GM19395 (cell line): ENCODE measurements at regions not wholly inside any gene's neighbourhood (a gene's known extent, or its start where the extent isn't known, plus 50 kb on each side); places are given as distances from the start of the nearest gene placed in this dataset.
"Not testable (repeated sequence)": the region's sequence is repeated elsewhere in the genome, so short reads cannot be mapped to it uniquely, and the experiment has no call there.

Source experiments
- ATAC-seq: cut with Tn5 transposase; IDR thresholded peaks from one replicate; pipeline ENCODE4 v1.9.1; 2021; ENCODE audit warnings: mild to moderate bottlenecking, moderate library complexity; ENCODE audit not compliant: unreplicated experiment

DNA sequence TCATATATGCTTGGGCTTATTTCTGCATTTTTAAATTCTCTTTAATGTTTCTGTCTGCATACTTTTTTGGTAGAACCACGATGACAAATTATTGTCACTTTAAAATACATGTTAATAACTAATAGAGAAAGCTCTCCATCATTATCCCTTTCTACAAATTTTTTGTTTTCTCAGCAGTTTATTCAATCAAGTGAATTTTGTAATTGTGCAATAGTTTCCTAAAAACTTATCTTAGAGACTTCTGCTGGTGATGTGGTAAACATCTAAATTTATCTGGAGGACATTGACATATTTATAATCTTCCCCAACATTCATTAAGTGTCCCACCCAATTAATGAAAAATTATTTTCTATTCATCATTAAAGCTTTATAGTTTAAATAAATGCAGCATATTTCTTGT lies 215.3 kb downstream of the MEX3B start:
- no peak for ATAC-seq

DNA sequence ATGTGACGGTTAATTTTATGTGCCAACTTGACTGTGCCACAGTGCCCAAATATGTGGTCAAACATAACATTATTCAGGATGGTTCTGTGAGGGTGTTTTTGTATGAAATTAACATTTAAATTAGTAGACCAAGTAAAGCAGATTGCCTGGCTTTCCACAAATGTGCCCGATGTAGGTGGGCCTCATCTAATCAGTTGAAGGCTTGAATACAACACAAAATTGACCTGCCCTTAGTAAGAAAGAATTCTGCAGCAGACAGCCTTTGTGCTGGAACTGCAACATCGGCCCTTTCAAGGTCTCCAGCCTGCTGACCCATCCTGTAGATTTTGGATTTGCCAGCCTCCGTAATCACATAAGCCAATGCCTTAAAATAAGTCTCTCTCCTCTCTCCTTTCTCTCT lies 215.9 kb downstream of the MEX3B start:
- no peak for ATAC-seq

DNA sequence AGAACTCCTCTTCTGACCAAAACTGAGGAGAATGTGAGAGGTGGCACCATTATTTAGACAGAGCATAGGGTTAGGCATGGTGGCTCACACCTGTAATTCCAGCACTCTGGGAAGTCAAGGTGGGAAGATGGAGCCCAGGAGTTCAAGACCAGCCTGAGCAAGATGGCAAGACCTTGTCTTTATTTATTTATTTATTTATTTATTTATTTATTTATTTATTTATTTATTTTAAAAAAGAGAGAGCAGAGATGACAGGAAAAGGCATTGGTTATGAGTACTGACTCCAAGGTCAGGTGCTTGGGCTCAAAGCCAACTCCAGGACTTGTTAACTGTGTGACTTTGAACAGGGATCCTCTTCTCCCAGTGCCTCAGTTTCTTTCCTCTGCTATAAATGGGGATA lies 217.7 kb downstream of the MEX3B start:
- ATAC-seq: no peak

DNA sequence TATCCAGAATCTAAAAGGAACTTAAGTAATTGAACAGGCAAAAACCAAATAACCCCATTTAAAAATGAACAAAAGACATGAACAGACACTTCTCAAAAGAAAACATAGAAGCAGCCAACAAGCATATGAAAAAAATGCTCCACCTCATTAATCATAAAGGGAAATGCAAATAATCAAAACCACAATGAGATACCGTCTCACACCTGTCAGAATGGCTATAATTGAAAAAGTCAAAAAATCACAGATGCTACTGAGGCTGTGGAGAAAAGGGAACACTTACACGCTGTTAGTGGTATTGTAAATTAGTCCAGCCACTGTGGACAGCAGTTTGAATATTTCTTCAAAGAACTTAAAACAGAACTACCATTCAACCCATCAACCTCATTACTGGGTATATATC lies 220.7 kb downstream of the MEX3B start:
- peak; percentile 52 for ATAC-seq

DNA sequence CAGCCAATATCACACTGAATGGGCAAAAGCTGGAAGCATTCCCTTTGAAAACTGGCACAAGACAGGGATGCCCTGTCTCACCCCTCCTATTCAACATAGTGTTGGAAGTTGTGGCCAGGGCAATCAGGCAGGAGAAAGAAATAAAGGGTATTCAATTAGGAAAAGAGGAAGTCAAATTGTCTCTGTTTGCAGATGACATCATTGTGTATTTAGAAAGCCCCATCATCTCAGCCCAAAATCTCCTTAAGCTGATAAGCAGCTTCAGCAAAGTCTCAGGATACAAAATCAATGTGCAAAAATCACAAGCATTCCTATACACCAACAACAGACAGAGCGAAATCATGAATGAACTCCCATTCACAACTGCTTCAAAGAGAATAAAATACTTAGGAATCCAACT lies 223.2 kb downstream of the MEX3B start:
- not testable (repeated sequence) for ATAC-seq

DNA sequence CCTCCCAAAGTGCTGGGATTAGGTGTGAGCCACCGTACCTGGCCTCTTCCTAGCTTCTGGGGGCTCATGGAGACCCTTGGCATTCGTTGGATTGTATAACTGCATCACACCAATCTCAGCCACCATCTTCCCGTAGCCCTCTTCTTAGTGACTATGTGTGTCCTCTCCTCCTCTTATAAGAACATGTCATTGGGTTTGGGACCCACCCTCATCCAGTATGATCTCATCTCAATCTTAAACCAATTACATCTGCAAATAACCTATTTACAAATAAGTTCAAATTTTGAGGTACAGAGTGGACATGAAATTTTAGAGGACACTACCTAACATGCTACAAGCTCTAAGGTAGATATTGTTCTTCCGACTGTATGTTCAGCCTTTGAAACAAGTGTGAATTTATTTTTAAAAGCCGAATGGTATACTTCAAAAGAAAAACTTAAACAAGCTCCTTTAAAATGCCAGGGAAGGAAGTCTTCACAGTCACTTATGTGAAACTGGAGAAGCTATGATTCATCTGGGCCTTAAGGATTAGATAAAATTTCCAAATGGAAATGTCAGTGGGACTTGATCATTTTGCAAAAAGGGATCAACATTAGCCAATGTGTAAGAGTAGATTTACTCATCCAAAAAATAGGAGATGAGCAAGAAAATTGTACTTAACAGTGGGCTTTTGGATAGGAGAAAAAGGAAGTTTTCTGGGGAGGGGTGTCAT lies 225.7 kb downstream of the MEX3B start:
- no peak for ATAC-seq

DNA sequence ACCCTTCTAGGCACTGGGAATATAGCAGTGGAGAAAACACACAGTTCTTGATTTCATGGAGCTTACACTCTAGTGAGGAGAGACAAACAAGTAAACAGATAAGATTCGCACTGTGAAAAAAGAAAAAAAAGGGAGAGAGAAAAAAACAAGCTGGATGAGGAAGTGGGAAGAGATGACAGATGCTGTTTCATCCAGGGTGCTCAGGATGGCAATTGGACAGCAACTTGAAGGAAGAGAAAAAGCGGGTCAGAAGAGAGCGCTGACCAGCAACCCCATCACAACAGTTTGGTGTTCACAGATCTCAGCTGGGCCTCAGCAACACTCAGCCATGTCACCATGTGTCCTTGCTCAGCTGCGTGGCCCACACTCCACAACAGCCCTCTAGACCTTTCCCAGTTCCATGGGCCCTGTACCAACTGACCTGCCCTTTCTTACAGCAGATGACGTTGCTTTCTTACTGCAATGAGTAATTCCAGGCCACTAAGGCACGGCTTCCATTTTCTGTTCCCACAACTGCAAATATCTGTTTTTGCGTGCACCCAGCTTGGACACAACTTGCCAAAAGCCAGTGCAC lies 230.8 kb downstream of the MEX3B start:
- no peak for ATAC-seq

DNA sequence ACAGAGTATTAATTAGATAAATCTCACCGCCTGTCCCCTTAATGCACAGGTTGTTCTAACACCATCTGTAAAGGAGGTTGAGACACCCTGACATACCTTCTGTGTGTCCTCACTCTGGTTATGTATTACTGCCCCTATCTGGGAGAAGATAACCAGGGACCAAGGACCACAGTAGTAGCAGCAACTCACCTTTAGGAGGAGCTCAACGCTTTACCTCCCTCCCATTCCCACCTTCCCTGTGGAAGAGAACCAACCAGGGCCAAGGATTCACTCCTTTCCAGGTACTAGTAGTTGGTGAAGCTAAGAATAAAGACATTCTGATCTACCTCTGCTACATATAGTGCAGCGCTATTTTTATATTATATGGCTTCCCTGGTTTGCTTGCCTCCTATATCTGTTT lies 232.6 kb downstream of the MEX3B start:
- ATAC-seq: no peak

DNA sequence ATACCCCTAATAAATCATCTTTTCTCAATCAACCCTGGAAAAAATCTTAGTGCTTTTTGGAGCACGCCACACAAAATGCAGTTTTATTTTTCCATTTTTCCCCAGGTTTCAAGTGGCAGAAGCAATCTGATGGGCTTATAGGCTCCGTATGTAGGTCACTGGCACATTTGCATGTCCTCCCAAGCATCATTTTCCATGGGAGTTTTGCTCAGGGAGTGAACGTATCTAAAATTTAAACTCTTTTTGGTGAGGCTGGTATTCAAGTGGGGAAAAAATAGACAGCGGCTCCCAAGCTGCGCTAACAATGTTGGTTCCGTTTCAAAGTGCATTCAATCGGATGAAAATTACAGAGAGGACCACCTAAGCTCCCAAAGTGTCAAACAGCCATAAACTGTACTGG lies 233.4 kb downstream of the MEX3B start:
- ATAC-seq: no peak

DNA sequence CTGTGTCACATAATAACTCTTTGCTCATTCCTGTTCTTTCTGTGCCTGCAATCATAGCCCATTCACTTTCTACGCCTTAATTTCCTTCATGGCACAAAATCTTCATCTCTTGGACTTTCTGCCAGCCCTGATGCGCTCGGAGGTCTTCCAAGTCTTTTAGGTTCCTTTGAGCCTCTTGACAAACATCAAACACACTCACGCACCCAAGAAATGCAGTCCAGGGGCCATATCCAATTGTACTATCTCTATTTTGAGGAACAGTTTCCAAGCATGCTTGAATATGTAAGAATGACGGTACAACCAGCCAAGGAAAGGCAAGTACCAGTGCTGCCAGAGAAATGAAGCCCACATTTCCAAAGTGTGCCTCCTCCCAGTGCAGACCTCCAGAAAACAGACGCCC lies 234.1 kb downstream of the MEX3B start:
- no peak for ATAC-seq

DNA sequence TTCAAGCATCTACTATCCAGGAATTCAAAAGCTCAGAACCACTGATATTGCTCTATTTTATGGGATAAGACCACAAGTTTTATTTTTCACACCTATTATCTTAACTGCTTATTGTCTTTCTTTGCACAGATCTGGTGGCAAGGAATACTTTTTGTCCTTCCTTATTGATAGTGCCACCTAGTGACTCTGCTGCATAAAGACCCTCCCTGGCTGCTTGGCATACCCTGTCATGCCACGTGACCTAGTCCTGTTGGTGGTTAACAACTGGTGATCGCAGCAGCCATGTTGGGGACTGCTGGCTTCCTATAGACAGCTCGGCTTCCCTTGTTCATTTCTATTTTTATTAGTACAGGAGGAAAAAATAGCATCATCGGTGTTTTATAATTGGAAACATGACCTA lies 236.3 kb downstream of the MEX3B start:
- ATAC-seq: no peak

DNA sequence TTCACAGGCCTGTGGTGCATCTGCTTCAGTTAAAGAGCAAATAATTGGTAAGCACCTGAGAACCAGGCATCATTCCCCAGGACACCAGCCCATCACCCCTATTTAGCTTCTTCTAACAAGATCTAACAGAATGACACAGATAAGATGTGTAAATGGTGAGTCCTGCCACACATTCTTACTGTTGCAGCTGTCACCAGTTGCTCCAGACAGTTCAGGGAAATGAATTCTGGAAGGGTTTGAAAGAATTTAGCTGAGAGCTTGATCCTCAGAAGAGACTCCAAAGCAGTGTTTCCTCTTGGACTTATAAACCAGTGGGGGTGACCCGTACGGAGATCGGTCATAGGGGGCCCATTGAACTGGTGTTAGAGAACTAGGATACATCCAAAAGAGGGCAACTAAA lies 238.0 kb downstream of the MEX3B start:
- ATAC-seq: no peak

DNA sequence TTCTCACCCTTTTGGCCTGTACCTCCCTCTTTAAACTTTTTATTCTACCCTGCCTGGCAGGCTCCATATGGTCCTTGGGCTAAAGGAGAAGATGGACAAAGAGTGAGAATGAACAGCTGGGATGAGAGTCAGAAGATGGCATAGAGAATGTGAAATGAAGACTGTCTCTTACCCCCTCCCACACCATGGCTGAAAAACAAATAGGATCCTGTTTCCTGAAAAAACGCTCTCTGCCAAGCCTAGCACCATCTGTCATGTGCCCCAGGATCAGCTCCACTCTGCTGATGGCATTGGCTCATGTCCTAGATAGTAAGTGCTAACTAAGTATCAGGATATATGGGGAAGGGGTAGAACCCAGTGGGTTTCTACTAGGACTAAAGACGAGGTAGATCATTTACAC lies 238.6 kb downstream of the MEX3B start:
- ATAC-seq: no peak

DNA sequence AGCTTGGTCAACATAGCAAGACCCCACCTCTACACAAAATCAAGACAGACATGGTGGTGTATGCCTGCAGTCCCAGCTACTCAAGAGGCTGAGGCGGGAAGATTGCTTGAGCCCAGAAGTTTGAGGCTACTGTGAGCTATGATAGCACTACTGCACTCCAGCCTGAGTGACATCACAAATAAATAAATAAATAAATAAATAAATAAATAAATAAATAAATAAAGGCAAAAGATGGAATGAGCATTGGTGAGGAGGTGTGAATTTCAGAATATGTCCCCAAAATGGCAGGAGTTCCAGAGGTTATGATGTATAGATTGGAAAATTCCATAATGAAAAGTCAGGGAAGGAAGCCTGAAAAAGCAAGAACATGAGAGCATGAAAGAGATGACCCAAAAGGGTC lies 249.9 kb downstream of the MEX3B start:
- no peak for ATAC-seq

DNA sequence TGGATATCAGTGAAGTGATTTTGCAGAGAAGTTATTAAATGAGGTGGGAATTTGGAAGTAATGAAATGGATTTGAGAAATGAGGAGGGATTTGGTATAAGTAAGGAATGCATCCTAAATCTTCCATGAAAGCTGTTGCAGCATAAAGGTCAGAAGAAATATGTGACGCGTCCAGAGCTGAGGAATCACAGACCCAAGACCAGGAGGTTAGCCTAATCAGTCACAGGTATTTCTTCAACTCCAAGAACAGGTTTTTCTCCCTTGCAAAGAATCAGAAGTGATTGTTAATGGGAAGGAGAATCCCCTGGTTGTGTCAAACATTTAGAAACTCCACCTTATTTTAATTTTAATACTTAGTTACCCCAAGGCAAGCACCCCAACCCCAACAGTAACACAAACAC lies 253.2 kb downstream of the MEX3B start:
- ATAC-seq: no peak

DNA sequence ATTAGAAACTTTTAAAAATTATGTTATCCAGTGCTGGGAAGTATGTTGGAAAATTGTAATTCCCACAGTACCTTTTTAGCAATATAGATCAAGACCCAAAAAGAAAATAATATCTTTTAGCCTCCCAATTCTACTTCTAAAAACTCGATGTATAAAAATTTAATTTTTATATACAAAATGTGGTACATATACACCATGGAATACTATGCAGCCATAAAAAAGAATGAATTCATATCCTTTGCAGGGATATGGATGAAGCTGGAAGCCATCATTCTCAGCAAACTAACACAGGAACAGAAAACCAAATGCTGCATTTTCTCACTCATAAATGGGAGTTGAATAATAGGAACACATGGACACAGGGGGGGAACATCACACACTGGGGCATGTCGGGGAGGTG lies 254.5 kb downstream of the MEX3B start:
- ATAC-seq: not testable (repeated sequence)

DNA sequence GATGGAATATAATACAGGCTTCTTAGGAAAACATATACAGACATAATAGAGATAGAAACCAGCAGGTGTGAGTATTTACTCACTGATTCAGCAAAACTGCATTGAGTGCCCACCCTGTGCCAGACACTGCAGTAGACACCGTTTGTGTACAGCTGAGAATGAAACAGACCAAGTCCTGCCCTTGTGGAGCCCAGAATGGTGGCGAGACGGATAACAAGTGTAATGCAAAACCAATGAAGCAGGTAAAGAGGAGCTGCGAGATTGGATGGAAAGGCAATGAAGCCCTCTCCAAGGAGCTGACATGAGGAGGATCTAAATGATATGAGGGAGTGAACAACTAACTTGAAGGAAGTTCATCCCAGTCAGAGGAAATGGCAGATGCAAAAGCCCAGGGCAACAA lies 256.4 kb downstream of the MEX3B start:
- ATAC-seq: no peak

DNA sequence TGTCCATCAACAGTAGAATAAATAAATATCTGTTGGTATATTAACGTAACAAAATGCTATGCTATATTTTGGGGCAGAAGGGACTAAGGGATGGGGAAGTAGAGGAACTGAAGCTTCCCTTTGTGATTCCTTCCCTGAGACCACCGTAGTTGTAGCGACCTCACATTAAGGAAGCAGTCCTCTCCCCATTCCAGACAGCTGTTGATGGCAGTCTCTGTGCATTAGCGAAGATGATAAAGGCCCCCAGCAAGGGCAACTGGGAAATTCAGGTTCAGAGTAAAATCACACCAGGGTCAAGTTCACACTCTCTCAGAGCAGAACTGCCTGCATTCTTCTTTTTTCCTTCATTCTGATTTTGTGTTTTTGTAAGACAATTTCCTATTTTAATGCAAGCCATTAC lies 259.0 kb downstream of the MEX3B start:
- ATAC-seq: no peak

DNA sequence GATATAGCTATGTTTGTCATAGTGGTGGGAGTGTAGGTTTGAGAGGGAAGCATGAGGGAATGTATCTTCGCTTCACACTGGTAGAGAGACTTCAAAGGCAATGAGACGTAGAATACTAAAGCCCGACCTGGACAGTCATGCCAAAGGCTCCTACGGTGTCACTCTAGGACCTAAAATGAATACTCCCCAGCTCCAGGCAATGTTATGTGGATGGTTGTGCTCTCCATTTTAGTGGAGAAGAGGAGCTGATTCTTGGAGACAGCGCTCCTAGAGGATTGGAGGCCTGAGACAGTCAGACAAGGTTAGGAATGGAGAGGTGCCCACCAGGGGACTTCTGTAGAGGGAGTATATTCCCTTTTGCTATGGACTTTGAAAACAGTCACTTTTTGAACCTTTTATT lies 260.1 kb downstream of the MEX3B start:
- ATAC-seq: no peak

DNA sequence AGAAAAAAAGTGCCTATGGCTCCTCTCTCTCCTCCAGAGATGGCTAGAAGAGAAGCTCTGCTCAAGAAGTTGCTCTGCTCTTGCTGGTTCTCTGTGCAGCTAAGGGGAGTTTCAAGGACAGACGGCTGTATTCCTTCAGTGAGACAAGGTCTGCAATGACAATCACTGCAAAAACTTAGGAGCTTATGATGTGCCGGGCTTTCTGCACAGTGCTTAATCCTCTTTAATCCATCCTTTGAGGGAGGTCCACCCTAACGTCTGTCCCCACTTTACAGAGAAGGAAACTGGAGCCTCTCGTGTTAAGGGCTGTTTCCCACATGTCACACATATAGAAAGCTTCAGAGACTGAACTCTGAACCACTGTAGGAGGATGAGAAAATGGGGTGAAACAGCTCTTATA lies 260.6 kb downstream of the MEX3B start:
- ATAC-seq: no peak

DNA sequence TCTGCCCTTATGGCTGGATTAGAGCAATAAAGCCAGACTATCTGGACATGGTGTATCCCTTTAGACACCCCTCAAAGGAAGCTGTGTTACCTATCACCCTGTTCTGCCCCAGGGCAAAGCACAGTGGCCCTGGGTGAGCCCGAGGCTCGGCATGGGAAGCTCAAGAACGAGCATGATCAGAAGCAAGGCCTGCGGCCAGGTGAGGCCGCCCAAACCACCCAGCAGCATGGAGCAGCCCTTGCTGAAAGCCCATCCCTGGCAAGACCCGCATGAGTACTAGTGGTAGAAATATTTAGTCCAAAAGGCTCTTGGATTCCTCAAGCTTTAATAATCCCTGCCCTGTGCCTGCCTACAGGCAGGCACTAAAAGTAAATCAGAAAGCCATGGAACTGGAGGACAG lies 261.1 kb downstream of the MEX3B start:
- no peak for ATAC-seq

DNA sequence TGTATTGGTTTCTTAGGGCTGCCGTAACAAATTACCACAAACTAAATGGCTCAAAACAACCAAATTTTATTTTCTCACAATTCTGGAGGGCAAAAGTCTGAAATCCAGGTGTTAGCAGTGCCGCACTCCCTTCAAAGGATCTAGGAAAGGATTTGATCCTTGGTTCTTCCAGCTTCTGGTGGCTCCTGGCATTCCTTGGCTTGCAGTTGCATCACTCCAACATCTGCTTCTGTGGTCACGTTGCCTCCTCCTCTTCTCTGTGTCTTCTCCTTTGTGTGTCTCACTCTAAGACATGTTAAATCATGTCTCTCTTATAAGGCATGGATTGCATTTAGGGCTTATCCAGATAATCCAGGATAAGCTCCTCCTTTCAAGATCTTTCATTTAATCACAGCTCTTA lies 262.2 kb downstream of the MEX3B start:
- no peak for ATAC-seq

DNA sequence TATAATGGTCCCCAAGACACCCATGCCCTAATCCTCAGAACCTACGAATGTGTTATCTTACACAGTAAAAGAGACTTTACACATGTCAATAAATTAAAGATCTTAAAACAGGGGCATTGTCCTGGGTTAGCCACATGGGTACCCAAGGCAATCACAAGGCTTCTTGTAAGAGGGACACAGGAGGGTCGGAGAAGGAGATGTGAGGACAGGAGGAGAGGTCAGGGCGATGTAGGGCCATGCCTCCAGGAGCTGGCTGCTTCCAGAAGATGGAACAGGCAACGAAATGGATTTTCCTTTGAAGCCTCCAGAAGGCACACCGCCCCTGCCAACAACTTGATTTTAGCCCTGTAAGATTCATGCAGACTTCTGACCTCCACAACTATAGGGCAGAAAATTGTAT lies 262.7 kb downstream of the MEX3B start:
- ATAC-seq: no peak
